NB4 (cell line): ENCODE measurements at regions not wholly inside any gene's neighbourhood (a gene's known extent, or its start where the extent isn't known, plus 50 kb on each side); places are given as distances from the start of the nearest gene placed in this dataset.

ENCODE experiments used
- CTCF ChIP-seq: IDR thresholded peaks from one replicate; pipeline ENCODE4 v1.5.1; 2012; ENCODE audit warnings: low read depth, low read length
- MAX ChIP-seq: IDR thresholded peaks from 2 replicates; pipeline ENCODE4 v1.6.1; 2011; ENCODE audit warnings: low read depth, low read length
- POLR2A ChIP-seq: IDR thresholded peaks from 2 replicates; pipeline ENCODE4 v1.6.1; 2011; ENCODE audit warnings: mild to moderate bottlenecking; ENCODE audit not compliant: insufficient read length; ENCODE audit errors: extremely low read depth

- TF ChIP-seq CTCF: no peak
- TF ChIP-seq POLR2A: no peak
- no peak for TF ChIP-seq MAX
Observed at GRCh38 chr2:234341306-234341985, 155.4 kb downstream of the ARL4C start.
